Embryonic facial prominence (tissue), 1 donor: ENCODE measurements at regions not wholly inside any gene's neighbourhood (a gene's known extent, or its start where the extent isn't known, plus 50 kb on each side); places are given as distances from the start of the nearest gene placed in this dataset.

ENCODE experiments used
- DNase-seq: peaks from one replicate; pipeline ENCODE4 v3.0.0-alpha.2; 2016; ENCODE audit errors: extremely low spot score

GRCh38 chr15:77540312-77541060 is 92.2 kb downstream of the LINGO1 start:
- DNase-seq = no peak

GRCh38 chr15:77538793-77539497 is 93.8 kb downstream of the LINGO1 start:
- DNase-seq = no peak

- no peak for DNase-seq
Observed at GRCh38 chr15:77538027-77538451, 94.7 kb downstream of the LINGO1 start.

GRCh38 chr15:77537006-77537405 is 95.7 kb downstream of the LINGO1 start:
- DNase-seq = no peak

- DNase-seq = no peak
Observed at GRCh38 chr15:77535845-77536244, 96.9 kb downstream of the LINGO1 start.
